Panc1 (cell line): ENCODE measurements at regions not wholly inside any gene's neighbourhood (a gene's known extent, or its start where the extent isn't known, plus 50 kb on each side); places are given as distances from the start of the nearest gene placed in this dataset.

Experiments
- ATAC-seq: fragments of 200-7000 bp; cut with Tn5 transposase; 2 replicates; pipeline ENCODE4 v1.9.1; 2020; ENCODE audit warnings: mild to moderate bottlenecking, moderate library complexity
- BruUV-seq: library from RNA; stranded (reverse); fragments of 400-500 nt; replicated peaks from 2 replicates; lab custom pipeline; 2021; lab: Mats Ljungman, UMichigan
- CTCF ChIA-PET: fragments of 300-600 bp; sonication (Branson Sonifier 250); formaldehyde crosslinking; loops from one replicate; lab custom pipeline; 2022; ENCODE audit warnings: antibody characterized with exemption; lab: Charles Lee
- POLR2A ChIA-PET: fragments of 300-600 bp; sonication (Branson Sonifier 250); formaldehyde crosslinking; loops from one replicate; lab custom pipeline; 2022; ENCODE audit warnings: antibody characterized with exemption; lab: Charles Lee
- DNase-seq: peaks from one replicate; pipeline ENCODE4 v3.0.0-alpha.2; 2010; ENCODE audit warnings: low read depth, low spot score
- H3K27ac ChIP-seq: 2 replicates; pipeline ENCODE4 v1.5.1; 2011; ENCODE audit warnings: mild to moderate bottlenecking, low read length, inconsistent platforms
- H3K27me3 ChIP-seq: fragments of 200-500 bp; sonication (Bioruptor generic); 2 replicates; pipeline ENCODE4 v1.6.0; 2014; ENCODE audit warnings: low read length, inconsistent platforms; ENCODE audit not compliant: control insufficient read depth, insufficient read depth
- H3K36me3 ChIP-seq: fragments of 200-500 bp; sonication (Bioruptor generic); 2 replicates; pipeline ENCODE4 v1.5.1; 2014; ENCODE audit warnings: inconsistent platforms, mild to moderate bottlenecking, low read length, moderate library complexity; ENCODE audit not compliant: control insufficient read depth, insufficient read depth
- H3K4me1 ChIP-seq: 2 replicates; pipeline ENCODE4 v1.5.1; 2011; ENCODE audit warnings: inconsistent platforms, mild to moderate bottlenecking, low read length, moderate library complexity; ENCODE audit not compliant: control insufficient read depth, insufficient read depth
- H3K4me3 ChIP-seq, 2 experiments: 2 replicates each; pipeline ENCODE4 v1.5.1; 2011 to 2012; ENCODE audit warnings: low read depth in 2 of 2, low read length in 2 of 2, mild to moderate bottlenecking in 2 of 2, inconsistent platforms in 1 of 2, moderate library complexity in 1 of 2
- H3K9me3 ChIP-seq: fragments of 200-500 bp; sonication (Bioruptor generic); 2 replicates; pipeline ENCODE4 v1.5.1; 2014; ENCODE audit warnings: low read depth, mild to moderate bottlenecking, inconsistent platforms, low read length, moderate library complexity; ENCODE audit not compliant: control insufficient read depth, insufficient read depth
- CTCF ChIP-seq: fragments of 450-650 bp; IDR thresholded peaks from 2 replicates; pipeline ENCODE4 v1.5.1; 2017; ENCODE audit warnings: mild to moderate bottlenecking
- POLR2AphosphoS5 ChIP-seq: IDR thresholded peaks from 2 replicates; pipeline ENCODE4 v1.6.1; 2012; ENCODE audit warnings: mild to moderate bottlenecking, low read depth, low read length, moderate library complexity
- REST ChIP-seq, 2 experiments: IDR thresholded peaks; 2 replicates each; pipeline ENCODE4 v1.6.1; 2011 to 2012; ENCODE audit warnings: low read depth in 2 of 2, control low read depth in 1 of 2, low read length in 1 of 2, mild to moderate bottlenecking in 1 of 2, moderate library complexity in 1 of 2; ENCODE audit not compliant: insufficient read depth in 1 of 2
- SIN3A ChIP-seq: IDR thresholded peaks from 2 replicates; pipeline ENCODE4 v1.6.1; 2012; ENCODE audit warnings: low read depth, mild to moderate bottlenecking, low read length, moderate library complexity, borderline replicate concordance; ENCODE audit not compliant: insufficient read depth
- TCF7L2 ChIP-seq: IDR thresholded peaks from 2 replicates; pipeline ENCODE4 v1.6.1; 2011; ENCODE audit warnings: mild to moderate bottlenecking, low read depth, low read length, inconsistent platforms
- in situ Hi-C: cut with HindIII; loops from 2 replicates; pipeline ENCODE4 v1.10.0; 2016; ENCODE audit warnings: low sequenced_read_pairs, low pct_unique_long_range_greater_than_20kb
- intact Hi-C: fragments of 100-400 bp; cut with micrococcal nuclease; formaldehyde crosslinking; loops from one replicate; pipeline ENCODE4 v1.10.0; 2022; ENCODE audit not compliant: unreplicated experiment

- in situ Hi-C loops = no loop called here
- Histone ChIP-seq H3K27ac (no peak overlapping the region), H3K4me3 (no peak overlapping the region), H3K4me1 (no peaks in the 10 kb centered on the region), H3K27me3 (no peaks in the 10 kb centered on the region), H3K36me3 (no peaks in the 10 kb centered on the region), H3K9me3 (no peaks in the 10 kb centered on the region)
- intact Hi-C loops = no loop called here
- DNase-seq (no peak), ATAC-seq (no peak)
- BruUV-seq = no TSS peak
- TF ChIP-seq REST (IDR thresholded peaks at IDR 0.05; ENCODE audit: insufficient read depth in 1 of 2, low read depth in 2 of 2, low read length in 1 of 2) (no peak), TCF7L2 (no peak), SIN3A (no peak), POLR2AphosphoS5 (no peak), CTCF (no peak)
- ChIA-PET CTCF (no interaction called here), POLR2A (no interaction called here)
These were observed 316.5 kb downstream of the LMX1A start for GRCh38 chr1:165039996-165040395.

GRCh38 chr1:165036403-165036802, 320.1 kb downstream of the LMX1A start:
- no TSS peak for BruUV-seq
- no peak for DNase-seq

More at GRCh38 chr1:165036403-165036802, 320.1 kb downstream of the LMX1A start:
- no peak for ATAC-seq
- Histone ChIP-seq H3K9me3 (no peaks in the 10 kb centered on the region), H3K36me3 (no peaks in the 10 kb centered on the region), H3K4me3 (no peak overlapping the region), H3K27me3 (no peaks in the 10 kb centered on the region), H3K27ac (no peak overlapping the region), H3K4me1 (no peaks in the 10 kb centered on the region)
- TF ChIP-seq CTCF (no peak), POLR2AphosphoS5 (no peak), REST (IDR thresholded peaks at IDR 0.05; ENCODE audit: insufficient read depth in 1 of 2, low read depth in 2 of 2, low read length in 1 of 2) (no peak), SIN3A (no peak), TCF7L2 (no peak)
- ChIA-PET POLR2A (no interaction called here), CTCF (no interaction called here)
- in situ Hi-C loops (no loop called here), intact Hi-C loops (no loop called here)
